Memory B cell (primary cell): ENCODE measurements at regions not wholly inside any gene's neighbourhood (a gene's known extent, or its start where the extent isn't known, plus 50 kb on each side); places are given as distances from the start of the nearest gene placed in this dataset.
"Not testable (repeated sequence)": the region's sequence is repeated elsewhere in the genome, so short reads cannot be mapped to it uniquely, and the experiment has no call there.

ENCODE experiments used
- ATAC-seq: fragments of 150-1000 bp; cut with Tn5 transposase; 2 replicates; pipeline ENCODE4 v1.10.0; 2021; ENCODE audit warnings: low read depth, mild to moderate bottlenecking, moderate library complexity
- DNase-seq, 2 donors: peaks; one replicate each; pipeline ENCODE4 v3.0.0; 2022; ENCODE audit warnings: low spot score in 2 of 2
- H3K27ac Mint-ChIP-seq: one replicate; pipeline ENCODE4 v1.8.0; 2022; ENCODE audit warnings: mild to moderate bottlenecking, moderate library complexity, mixed read lengths
- H3K27me3 Mint-ChIP-seq: one replicate; pipeline ENCODE4 v1.8.0; 2022; ENCODE audit warnings: mixed read lengths
- H3K36me3 Mint-ChIP-seq: one replicate; pipeline ENCODE4 v1.8.0; 2022; ENCODE audit warnings: mild to moderate bottlenecking, mixed read lengths
- H3K4me1 Mint-ChIP-seq: one replicate; pipeline ENCODE4 v1.8.0; 2022; ENCODE audit warnings: mixed read lengths
- H3K4me3 Mint-ChIP-seq: one replicate; pipeline ENCODE4 v1.8.0; 2022; ENCODE audit warnings: mild to moderate bottlenecking, moderate library complexity, mixed read lengths
- H3K9me3 Mint-ChIP-seq: one replicate; pipeline ENCODE4 v1.8.0; 2022; ENCODE audit warnings: mixed read lengths

DNA sequence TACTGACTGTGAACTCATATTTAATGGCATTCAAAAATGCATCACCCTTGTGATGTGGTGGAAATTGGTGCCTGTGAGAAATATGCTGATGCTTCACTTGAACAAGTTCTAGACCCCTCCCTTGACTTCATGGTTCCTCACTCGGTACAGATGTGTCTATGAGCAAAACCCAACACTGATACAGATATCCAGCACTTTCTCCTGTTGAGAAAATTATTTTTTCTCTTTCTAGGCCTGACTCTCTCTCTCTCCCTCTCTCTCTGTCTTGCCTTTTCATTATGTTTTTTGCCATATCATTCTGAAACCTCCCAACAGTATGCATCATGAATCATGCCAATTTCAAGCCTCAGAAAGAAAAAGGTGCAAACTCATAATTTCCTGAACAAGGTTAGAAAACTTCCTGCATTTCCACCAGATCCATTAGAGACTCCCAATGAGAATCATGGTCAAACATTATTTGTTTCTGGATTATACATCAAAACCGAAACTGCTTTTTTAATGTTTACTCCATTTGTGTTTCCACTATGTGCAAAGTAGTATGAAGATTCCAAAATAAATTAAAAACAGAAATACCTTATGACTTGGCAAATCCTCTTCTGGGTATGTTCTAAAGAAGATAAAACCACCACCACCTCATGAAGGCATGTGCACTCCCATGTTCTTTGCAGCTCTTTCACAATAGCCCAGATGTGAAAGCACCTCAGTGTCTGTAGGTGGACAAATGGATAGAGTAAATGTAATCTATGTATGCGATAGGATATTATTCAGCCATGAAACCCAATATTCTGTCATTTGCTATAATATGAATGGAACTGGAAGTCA is 543.6 kb downstream of the TMEM121 start:
- H3K4me1 Mint-ChIP-seq: peaks cover 4% of the 10 kb centered on the region
- DNase-seq: no peak
- no peak overlapping the region for H3K4me3 Mint-ChIP-seq
- ATAC-seq: no peak
- peaks cover 11% of the 10 kb centered on the region for H3K27me3 Mint-ChIP-seq
- no peaks in the 10 kb centered on the region for H3K36me3 Mint-ChIP-seq
- no peak overlapping the region for H3K27ac Mint-ChIP-seq
- H3K9me3 Mint-ChIP-seq: no peaks in the 10 kb centered on the region

GRCh38 chr14:106080922-106081321 is 554.5 kb downstream of the TMEM121 start:
- Mint-ChIP-seq H3K27ac (no peak overlapping the region), H3K9me3 (no peaks in the 10 kb centered on the region), H3K27me3 (peaks cover 3% of the 10 kb centered on the region), H3K4me1 (no peaks in the 10 kb centered on the region), H3K36me3 (peaks cover 2% of the 10 kb centered on the region), H3K4me3 (no peak overlapping the region)
- ATAC-seq (no peak), DNase-seq (no peak)

DNA sequence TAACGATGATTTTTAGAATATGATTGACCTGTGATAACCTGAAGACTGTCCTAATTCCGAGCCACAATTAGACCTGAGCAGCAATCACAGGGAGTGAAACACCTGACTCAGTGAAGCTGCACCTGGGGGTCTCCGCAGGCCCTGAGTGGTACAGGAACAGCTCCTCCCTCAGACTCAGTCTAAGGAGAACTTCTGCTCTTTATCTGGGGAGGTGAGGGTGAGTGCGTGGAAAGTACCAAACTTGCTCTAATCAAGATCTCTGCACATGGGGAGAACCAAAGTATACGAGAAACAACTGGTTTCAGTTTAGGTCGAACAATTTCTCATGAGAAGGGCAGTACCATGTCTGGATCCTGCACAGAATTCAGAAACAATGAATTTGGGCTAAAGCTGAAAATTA is 555.3 kb downstream of the TMEM121 start:
- not testable (repeated sequence) for H3K9me3 Mint-ChIP-seq, H3K4me3 Mint-ChIP-seq, H3K36me3 Mint-ChIP-seq, DNase-seq, H3K4me1 Mint-ChIP-seq, H3K27ac Mint-ChIP-seq, H3K27me3 Mint-ChIP-seq
- peak; percentile 62 for ATAC-seq

DNA sequence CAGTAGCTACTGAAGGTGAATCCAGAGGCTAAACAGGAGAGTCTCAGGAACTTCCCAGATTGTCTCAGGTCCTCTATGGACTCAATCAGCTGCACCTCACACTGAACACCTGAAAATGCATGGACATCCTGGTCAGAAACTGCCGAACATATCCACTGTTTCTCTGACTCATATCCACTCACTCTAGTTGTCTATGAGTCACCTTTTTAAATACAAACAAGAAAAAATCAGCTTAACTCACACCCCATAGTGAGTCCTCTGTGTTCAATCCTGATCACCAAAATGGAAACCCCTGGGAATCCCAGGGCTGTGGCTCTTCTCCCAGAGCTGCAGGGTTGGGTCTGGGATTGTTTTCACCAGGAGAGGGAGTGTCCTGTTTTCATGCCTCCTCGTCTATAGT is 556.7 kb downstream of the TMEM121 start:
- Mint-ChIP-seq H3K27me3 (peaks cover 3% of the 10 kb centered on the region), H3K27ac (no peak overlapping the region), H3K36me3 (peaks cover under 1% of the 10 kb centered on the region), H3K9me3 (no peaks in the 10 kb centered on the region), H3K4me1 (no peaks in the 10 kb centered on the region), H3K4me3 (no peak overlapping the region)
- ATAC-seq (no peak), DNase-seq (no peak)

DNA sequence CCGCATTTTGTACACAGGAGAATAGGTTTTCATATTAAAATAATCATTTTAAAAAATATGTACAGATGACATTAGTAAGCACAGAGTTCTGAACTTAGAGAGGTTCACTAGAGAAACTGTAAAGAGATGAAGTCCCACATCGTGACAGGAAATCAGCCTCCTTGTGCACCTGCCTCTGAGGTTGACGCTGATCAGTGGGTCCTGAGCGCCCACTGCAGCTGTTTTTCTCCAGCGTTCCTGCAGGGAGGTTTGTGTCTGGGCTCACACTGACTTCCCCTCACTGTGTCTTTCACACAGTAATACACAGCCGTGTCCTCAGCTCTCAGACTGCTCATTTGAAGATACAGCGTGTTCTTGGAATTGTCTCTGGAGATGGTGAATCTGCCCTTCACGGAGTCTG is 561.5 kb downstream of the TMEM121 start:
- Mint-ChIP-seq H3K27me3 (no peaks in the 10 kb centered on the region), H3K36me3 (no peaks in the 10 kb centered on the region), H3K9me3 (no peaks in the 10 kb centered on the region), H3K27ac (no peak overlapping the region), H3K4me3 (no peak overlapping the region), H3K4me1 (no peaks in the 10 kb centered on the region)
- ATAC-seq (no peak), DNase-seq (no peak)

GRCh38 chr14:106088860-106089259 is 562.5 kb downstream of the TMEM121 start:
- not testable (repeated sequence) for H3K36me3 Mint-ChIP-seq, H3K27me3 Mint-ChIP-seq, DNase-seq, H3K27ac Mint-ChIP-seq, H3K4me3 Mint-ChIP-seq, ATAC-seq, H3K4me1 Mint-ChIP-seq, H3K9me3 Mint-ChIP-seq

- ATAC-seq (peak; percentile 67), DNase-seq (peak; percentile 33 to 65)
- Mint-ChIP-seq H3K4me3 (no peak overlapping the region), H3K9me3 (no peaks in the 10 kb centered on the region), H3K27ac (no peak overlapping the region), H3K4me1 (peaks cover 2% of the 10 kb centered on the region), H3K27me3 (no peaks in the 10 kb centered on the region), H3K36me3 (no peaks in the 10 kb centered on the region)
Measured at GRCh38 chr14:106094654-106095189, 568.3 kb downstream of the TMEM121 start.

- no peak for DNase-seq
- ATAC-seq: no peak
- no peak overlapping the region for H3K4me3 Mint-ChIP-seq
- no peak overlapping the region for H3K27ac Mint-ChIP-seq
- no peaks in the 10 kb centered on the region for H3K4me1 Mint-ChIP-seq
- H3K9me3 Mint-ChIP-seq: no peaks in the 10 kb centered on the region
- H3K36me3 Mint-ChIP-seq: no peaks in the 10 kb centered on the region
- peaks cover 6% of the 10 kb centered on the region for H3K27me3 Mint-ChIP-seq
Measured at GRCh38 chr14:106107703-106108102, 581.3 kb downstream of the TMEM121 start.

DNA sequence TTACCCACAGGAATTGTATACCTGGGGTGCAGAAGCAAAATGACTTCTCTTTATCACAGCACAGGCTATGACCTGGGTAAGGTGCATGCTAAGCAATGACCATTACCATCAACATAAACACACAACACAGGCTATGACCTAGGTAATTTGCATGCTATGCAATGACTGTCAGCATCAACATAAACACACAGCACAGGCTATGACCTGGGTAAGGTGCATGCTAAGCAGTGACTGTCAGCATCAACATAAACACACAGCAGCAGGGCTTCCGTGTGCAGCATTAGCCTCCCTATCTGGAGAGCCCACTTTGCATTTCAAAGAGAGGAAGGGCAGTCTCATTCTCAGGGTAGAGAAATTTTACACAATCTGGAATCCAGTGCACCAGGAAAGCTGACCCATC is 583.0 kb downstream of the TMEM121 start:
- H3K36me3 Mint-ChIP-seq: no peaks in the 10 kb centered on the region
- no peaks in the 10 kb centered on the region for H3K9me3 Mint-ChIP-seq
- H3K4me1 Mint-ChIP-seq: no peaks in the 10 kb centered on the region
- no peak for ATAC-seq
- DNase-seq: no peak
- H3K27me3 Mint-ChIP-seq: peaks cover 1% of the 10 kb centered on the region
- no peak overlapping the region for H3K27ac Mint-ChIP-seq
- no peak overlapping the region for H3K4me3 Mint-ChIP-seq

GRCh38 chr14:106115401-106115800 is 589.0 kb downstream of the TMEM121 start:
- ATAC-seq (no peak), DNase-seq (no peak)
- Mint-ChIP-seq H3K9me3 (no peaks in the 10 kb centered on the region), H3K27me3 (peaks cover 5% of the 10 kb centered on the region), H3K27ac (no peak overlapping the region), H3K36me3 (no peaks in the 10 kb centered on the region), H3K4me1 (peaks cover 8% of the 10 kb centered on the region), H3K4me3 (no peak overlapping the region)

GRCh38 chr14:106116339-106116930 is 590.1 kb downstream of the TMEM121 start:
- H3K9me3 Mint-ChIP-seq, H3K4me1 Mint-ChIP-seq, H3K36me3 Mint-ChIP-seq, H3K4me3 Mint-ChIP-seq, H3K27ac Mint-ChIP-seq, H3K27me3 Mint-ChIP-seq: not testable (repeated sequence)
- peak; percentile 50 for ATAC-seq
- peak in 1 of 2 donors; percentile 20 for DNase-seq

- Mint-ChIP-seq H3K4me3 (no peak overlapping the region), H3K4me1 (peaks cover 9% of the 10 kb centered on the region)
Measured at GRCh38 chr14:106120101-106120500, 593.7 kb downstream of the TMEM121 start.

DNA sequence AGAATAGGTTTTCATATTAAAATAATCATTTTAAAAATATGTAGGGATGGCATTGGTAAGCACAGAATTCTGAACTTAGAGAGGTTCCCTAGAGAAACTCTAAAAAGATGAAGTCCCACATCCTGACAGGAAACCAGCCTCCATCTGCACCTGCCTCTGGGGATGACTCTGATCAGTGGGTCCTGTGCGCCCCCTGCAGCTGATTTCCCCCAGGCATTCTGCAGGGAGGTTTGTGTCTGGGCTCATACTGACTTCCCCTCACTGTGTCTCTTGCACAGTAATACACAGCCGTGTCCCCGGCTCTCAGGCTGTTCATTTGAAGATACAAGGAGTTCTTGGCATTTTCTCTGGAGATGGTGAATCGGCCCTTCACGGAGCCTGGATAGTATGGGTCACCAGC is 602.9 kb downstream of the TMEM121 start:
- DNase-seq: no peak
- H3K27ac Mint-ChIP-seq: no peak overlapping the region
- peaks cover 4% of the 10 kb centered on the region for H3K27me3 Mint-ChIP-seq
- H3K4me1 Mint-ChIP-seq: peaks cover 6% of the 10 kb centered on the region
- peak; percentile 34 for ATAC-seq
- H3K9me3 Mint-ChIP-seq: no peaks in the 10 kb centered on the region
- H3K4me3 Mint-ChIP-seq: no peak overlapping the region
- no peaks in the 10 kb centered on the region for H3K36me3 Mint-ChIP-seq

More at GRCh38 chr14:106120101-106120500, 593.7 kb downstream of the TMEM121 start:
- DNase-seq (no peak), ATAC-seq (no peak)
- H3K27me3 Mint-ChIP-seq: peaks cover 6% of the 10 kb centered on the region
- peak overlapping the region; percentile 50 for H3K27ac Mint-ChIP-seq
- no peaks in the 10 kb centered on the region for H3K36me3 Mint-ChIP-seq
- no peaks in the 10 kb centered on the region for H3K9me3 Mint-ChIP-seq

- H3K4me3 Mint-ChIP-seq: peak overlapping the region; percentile 21
- H3K27ac Mint-ChIP-seq, H3K9me3 Mint-ChIP-seq, DNase-seq, H3K27me3 Mint-ChIP-seq, ATAC-seq, H3K4me1 Mint-ChIP-seq, H3K36me3 Mint-ChIP-seq: not testable (repeated sequence)
Measured at GRCh38 chr14:106129904-106130661, 603.7 kb downstream of the TMEM121 start.
